ENCODE measurements at regions not wholly inside any gene's neighbourhood (a gene's known extent, or its start where the extent isn't known, plus 50 kb on each side); places are given as distances from the start of the nearest gene placed in this dataset.

GRCh38 chr3:159625594-159625993 is 363.0 kb upstream of the IL12A start:
- no peak for TF ChIP-seq CTCF (IDR thresholded peaks at IDR 0.05)
- DNase-seq (ENCODE audit: low spot score): no peak
- Histone ChIP-seq H3K27ac (no peak overlapping the region), H3K4me3 (no peak overlapping the region)

- Histone ChIP-seq H3K27ac (no peak overlapping the region), H3K4me3 (no peak overlapping the region)
- DNase-seq (ENCODE audit: low spot score): no peak
- no peak for TF ChIP-seq CTCF (IDR thresholded peaks at IDR 0.05)
These were observed 362.0 kb upstream of the IL12A start for GRCh38 chr3:159626598-159626997.

- Histone ChIP-seq H3K27ac (no peak overlapping the region), H3K4me3 (no peak overlapping the region)
- no peak for TF ChIP-seq CTCF (IDR thresholded peaks at IDR 0.05)
- no peak for DNase-seq (ENCODE audit: low spot score)
These were observed 361.4 kb upstream of the IL12A start for GRCh38 chr3:159627229-159627628.

- Histone ChIP-seq H3K27ac (no peak overlapping the region), H3K4me3 (no peak overlapping the region)
- DNase-seq (ENCODE audit: low spot score): no peak
- TF ChIP-seq CTCF (IDR thresholded peaks at IDR 0.05): no peak
These were observed 361.0 kb upstream of the IL12A start for GRCh38 chr3:159627634-159628033.

- TF ChIP-seq CTCF (IDR thresholded peaks at IDR 0.05): no peak
- Histone ChIP-seq H3K4me3 (no peak overlapping the region), H3K27ac (no peak overlapping the region)
- DNase-seq (ENCODE audit: low spot score): no peak
These were observed 359.1 kb upstream of the IL12A start for GRCh38 chr3:159629329-159630084.

- Histone ChIP-seq H3K27ac (no peak overlapping the region), H3K4me3 (no peak overlapping the region)
- no peak for DNase-seq (ENCODE audit: low spot score)
- TF ChIP-seq CTCF (IDR thresholded peaks at IDR 0.05): no peak
These were observed 357.4 kb upstream of the IL12A start for GRCh38 chr3:159631226-159631625.

- no peak for DNase-seq (ENCODE audit: low spot score)
- Histone ChIP-seq H3K27ac (no peak overlapping the region), H3K4me3 (no peak overlapping the region)
- TF ChIP-seq CTCF (IDR thresholded peaks at IDR 0.05): no peak
These were observed 356.5 kb upstream of the IL12A start for GRCh38 chr3:159632128-159632527.

Data from coronary artery (tissue), 2 donors.